C4-2B (cell line): ENCODE measurements at regions not wholly inside any gene's neighbourhood (a gene's known extent, or its start where the extent isn't known, plus 50 kb on each side); places are given as distances from the start of the nearest gene placed in this dataset.

Experiments used
- ZFX ChIP-seq: fragments of 450-650 bp; IDR thresholded peaks from 2 replicates; pipeline ENCODE4 v1.6.1; 2017
- TF ChIP-seq, protein P1 (sequence below): fragments of 450-650 bp; conservative IDR thresholded peaks from 2 replicates; pipeline ENCODE4 v1.5.1; 2017; ENCODE audit warnings: mild to moderate bottlenecking

- TF ChIP-seq, protein P1, sequence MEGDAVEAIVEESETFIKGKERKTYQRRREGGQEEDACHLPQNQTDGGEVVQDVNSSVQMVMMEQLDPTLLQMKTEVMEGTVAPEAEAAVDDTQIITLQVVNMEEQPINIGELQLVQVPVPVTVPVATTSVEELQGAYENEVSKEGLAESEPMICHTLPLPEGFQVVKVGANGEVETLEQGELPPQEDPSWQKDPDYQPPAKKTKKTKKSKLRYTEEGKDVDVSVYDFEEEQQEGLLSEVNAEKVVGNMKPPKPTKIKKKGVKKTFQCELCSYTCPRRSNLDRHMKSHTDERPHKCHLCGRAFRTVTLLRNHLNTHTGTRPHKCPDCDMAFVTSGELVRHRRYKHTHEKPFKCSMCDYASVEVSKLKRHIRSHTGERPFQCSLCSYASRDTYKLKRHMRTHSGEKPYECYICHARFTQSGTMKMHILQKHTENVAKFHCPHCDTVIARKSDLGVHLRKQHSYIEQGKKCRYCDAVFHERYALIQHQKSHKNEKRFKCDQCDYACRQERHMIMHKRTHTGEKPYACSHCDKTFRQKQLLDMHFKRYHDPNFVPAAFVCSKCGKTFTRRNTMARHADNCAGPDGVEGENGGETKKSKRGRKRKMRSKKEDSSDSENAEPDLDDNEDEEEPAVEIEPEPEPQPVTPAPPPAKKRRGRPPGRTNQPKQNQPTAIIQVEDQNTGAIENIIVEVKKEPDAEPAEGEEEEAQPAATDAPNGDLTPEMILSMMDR: no peak
- no peak for TF ChIP-seq ZFX
Observed at GRCh38 chr7:25304691-25305090, 76.4 kb upstream of the NPVF start.
